Calu3 (cell line): ENCODE measurements at regions not wholly inside any gene's neighbourhood (a gene's known extent, or its start where the extent isn't known, plus 50 kb on each side); places are given as distances from the start of the nearest gene placed in this dataset.

ENCODE experiments used
- BruUV-seq: library from RNA; stranded (reverse); fragments of 400-500 nt; replicated peaks from 2 replicates; lab custom pipeline; 2021; lab: Mats Ljungman, UMichigan
- CTCF ChIA-PET: fragments of 300-600 bp; sonication (Branson Sonifier 250); formaldehyde crosslinking; loops from one replicate; lab custom pipeline; 2022; ENCODE audit warnings: antibody characterized with exemption; lab: Charles Lee
- DNase-seq: peaks from one replicate; pipeline ENCODE4 v3.0.0; 2022
- H3K27ac Mint-ChIP-seq: one replicate; pipeline ENCODE4 v1.8.0; 2022; ENCODE audit warnings: mixed read lengths; ENCODE audit not compliant: unreplicated experiment
- H3K27me3 Mint-ChIP-seq: one replicate; pipeline ENCODE4 v1.8.0; 2022; ENCODE audit warnings: mixed read lengths; ENCODE audit not compliant: unreplicated experiment
- H3K36me3 Mint-ChIP-seq: one replicate; pipeline ENCODE4 v1.8.0; 2022; ENCODE audit warnings: mild to moderate bottlenecking, moderate library complexity, mixed read lengths; ENCODE audit not compliant: insufficient read depth, unreplicated experiment
- H3K4me1 Mint-ChIP-seq: one replicate; pipeline ENCODE4 v1.8.0; 2022; ENCODE audit warnings: mild to moderate bottlenecking, low read depth, mixed read lengths; ENCODE audit not compliant: unreplicated experiment
- H3K4me3 Mint-ChIP-seq: one replicate; pipeline ENCODE4 v1.8.0; 2022; ENCODE audit warnings: mild to moderate bottlenecking, low read depth, moderate library complexity, mixed read lengths; ENCODE audit not compliant: unreplicated experiment
- H3K9me3 Mint-ChIP-seq: one replicate; pipeline ENCODE4 v1.8.0; 2022; ENCODE audit warnings: low read depth, mixed read lengths; ENCODE audit not compliant: unreplicated experiment
- intact Hi-C: fragments of 100-400 bp; cut with micrococcal nuclease; formaldehyde crosslinking; loops from one replicate; pipeline ENCODE4 v1.10.0; 2022; ENCODE audit not compliant: unreplicated experiment
- TF ChIP-seq, protein P1 (sequence below): fragments of 200-600 bp; IDR thresholded peaks from one replicate; pipeline ENCODE4 v1.8.0; 2022; ENCODE audit warnings: antibody characterized with exemption; ENCODE audit not compliant: unreplicated experiment

DNA sequence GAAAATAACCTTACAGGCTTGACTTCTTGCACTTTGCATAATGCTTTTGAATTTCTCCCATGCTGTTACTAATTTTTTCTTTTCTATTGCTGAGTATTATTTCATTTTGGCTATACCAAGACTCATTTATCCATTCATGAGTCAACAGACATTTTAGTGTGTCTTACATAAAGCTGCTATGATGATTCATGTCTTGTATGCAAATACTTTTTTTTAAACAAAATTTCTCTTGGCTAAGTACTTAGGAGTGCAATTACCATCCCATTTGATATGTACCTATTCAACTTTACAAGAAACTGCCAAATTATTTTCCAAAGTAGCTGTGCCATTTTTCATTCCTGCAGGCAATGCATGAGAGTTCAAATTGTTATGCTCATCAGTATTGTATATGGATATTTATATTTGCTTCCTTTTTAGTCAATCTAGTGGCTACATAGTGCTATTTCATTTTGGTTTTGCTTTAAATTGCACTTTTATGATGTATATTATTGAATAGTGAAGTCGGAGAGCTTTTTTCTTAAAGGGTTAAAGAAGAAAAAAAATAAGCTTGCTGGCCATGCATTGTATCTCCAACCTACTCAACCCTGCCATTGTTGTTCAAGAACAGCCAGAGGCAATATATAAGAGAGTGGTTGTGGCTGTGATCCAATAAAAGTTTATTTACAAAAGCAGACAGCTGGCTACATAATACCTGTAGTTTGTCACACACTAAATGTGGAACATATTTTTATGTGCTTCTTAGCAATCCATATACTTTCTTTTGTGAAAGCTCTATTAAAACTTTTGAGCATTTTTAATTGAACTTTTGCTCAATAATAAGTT, 862.8 kb downstream of the KCNT2 start:
- H3K27me3 Mint-ChIP-seq = no peaks in the 10 kb centered on the region
- H3K36me3 Mint-ChIP-seq = no peaks in the 10 kb centered on the region
- TF ChIP-seq, protein P1, sequence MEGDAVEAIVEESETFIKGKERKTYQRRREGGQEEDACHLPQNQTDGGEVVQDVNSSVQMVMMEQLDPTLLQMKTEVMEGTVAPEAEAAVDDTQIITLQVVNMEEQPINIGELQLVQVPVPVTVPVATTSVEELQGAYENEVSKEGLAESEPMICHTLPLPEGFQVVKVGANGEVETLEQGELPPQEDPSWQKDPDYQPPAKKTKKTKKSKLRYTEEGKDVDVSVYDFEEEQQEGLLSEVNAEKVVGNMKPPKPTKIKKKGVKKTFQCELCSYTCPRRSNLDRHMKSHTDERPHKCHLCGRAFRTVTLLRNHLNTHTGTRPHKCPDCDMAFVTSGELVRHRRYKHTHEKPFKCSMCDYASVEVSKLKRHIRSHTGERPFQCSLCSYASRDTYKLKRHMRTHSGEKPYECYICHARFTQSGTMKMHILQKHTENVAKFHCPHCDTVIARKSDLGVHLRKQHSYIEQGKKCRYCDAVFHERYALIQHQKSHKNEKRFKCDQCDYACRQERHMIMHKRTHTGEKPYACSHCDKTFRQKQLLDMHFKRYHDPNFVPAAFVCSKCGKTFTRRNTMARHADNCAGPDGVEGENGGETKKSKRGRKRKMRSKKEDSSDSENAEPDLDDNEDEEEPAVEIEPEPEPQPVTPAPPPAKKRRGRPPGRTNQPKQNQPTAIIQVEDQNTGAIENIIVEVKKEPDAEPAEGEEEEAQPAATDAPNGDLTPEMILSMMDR = no peak
- CTCF ChIA-PET = no interaction called here
- intact Hi-C loops = no loop called here
- H3K9me3 Mint-ChIP-seq = no peaks in the 10 kb centered on the region
- no peak for DNase-seq
- no peak overlapping the region for H3K4me3 Mint-ChIP-seq
- no peak overlapping the region for H3K27ac Mint-ChIP-seq
- no TSS peak for BruUV-seq
- no peaks in the 10 kb centered on the region for H3K4me1 Mint-ChIP-seq

DNA sequence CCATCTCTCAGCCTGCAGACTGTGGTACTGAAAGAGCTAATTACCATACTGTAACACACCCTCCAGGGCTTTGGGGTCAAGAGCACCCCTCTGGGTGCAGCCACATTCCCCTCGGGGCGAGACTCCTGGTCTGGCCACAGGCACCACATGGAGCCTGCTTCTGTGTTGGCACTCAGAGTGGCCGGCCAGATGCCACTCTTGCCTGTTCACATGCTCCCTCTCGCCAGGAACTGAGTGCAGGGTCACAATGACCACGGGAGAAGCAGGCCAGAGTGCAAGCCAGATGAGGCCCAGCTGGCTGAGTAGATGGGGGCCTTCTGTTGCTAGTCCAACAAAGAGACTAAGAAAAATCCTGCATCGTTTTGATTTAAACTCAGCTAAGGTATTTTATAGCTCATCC, 864.0 kb downstream of the KCNT2 start:
- no peak for DNase-seq
- TF ChIP-seq, protein P1 = no peak
- Mint-ChIP-seq H3K9me3 (no peaks in the 10 kb centered on the region), H3K27ac (no peak overlapping the region), H3K36me3 (no peaks in the 10 kb centered on the region), H3K27me3 (no peaks in the 10 kb centered on the region), H3K4me1 (no peaks in the 10 kb centered on the region), H3K4me3 (no peak overlapping the region)
- CTCF ChIA-PET = interaction anchor here (0.5 kb wide), 1 partner anchor 706 kb away, joined by 9 read pairs; no protein-coding TSS in a partner anchor
- intact Hi-C loops = no loop called here
- BruUV-seq = no TSS peak

DNA sequence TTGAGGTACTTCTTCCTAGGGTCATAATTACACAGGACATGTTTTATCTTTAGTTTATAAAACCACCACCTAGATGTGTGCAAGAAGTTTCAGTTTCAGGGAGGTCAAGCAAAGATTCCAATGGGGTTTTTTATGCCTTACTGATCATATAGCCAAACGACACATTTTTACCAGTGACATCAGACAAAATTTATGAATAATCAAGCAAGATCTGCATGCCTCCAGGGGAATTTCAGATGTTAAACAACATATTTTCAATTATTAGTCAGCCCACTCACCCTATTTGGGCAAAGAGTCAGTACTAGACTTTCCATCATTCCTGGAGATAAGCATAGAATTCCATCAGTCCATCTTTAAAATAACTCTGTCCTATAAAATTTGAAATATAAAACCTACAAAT, 867.4 kb downstream of the KCNT2 start:
- no peaks in the 10 kb centered on the region for H3K36me3 Mint-ChIP-seq
- DNase-seq = no peak
- H3K9me3 Mint-ChIP-seq = no peaks in the 10 kb centered on the region
- TF ChIP-seq, protein P1 = no peak
- H3K27ac Mint-ChIP-seq = no peak overlapping the region
- CTCF ChIA-PET = no interaction called here
- H3K4me3 Mint-ChIP-seq = no peak overlapping the region
- no peaks in the 10 kb centered on the region for H3K4me1 Mint-ChIP-seq
- H3K27me3 Mint-ChIP-seq = no peaks in the 10 kb centered on the region
- intact Hi-C loops = no loop called here
- no TSS peak for BruUV-seq

DNA sequence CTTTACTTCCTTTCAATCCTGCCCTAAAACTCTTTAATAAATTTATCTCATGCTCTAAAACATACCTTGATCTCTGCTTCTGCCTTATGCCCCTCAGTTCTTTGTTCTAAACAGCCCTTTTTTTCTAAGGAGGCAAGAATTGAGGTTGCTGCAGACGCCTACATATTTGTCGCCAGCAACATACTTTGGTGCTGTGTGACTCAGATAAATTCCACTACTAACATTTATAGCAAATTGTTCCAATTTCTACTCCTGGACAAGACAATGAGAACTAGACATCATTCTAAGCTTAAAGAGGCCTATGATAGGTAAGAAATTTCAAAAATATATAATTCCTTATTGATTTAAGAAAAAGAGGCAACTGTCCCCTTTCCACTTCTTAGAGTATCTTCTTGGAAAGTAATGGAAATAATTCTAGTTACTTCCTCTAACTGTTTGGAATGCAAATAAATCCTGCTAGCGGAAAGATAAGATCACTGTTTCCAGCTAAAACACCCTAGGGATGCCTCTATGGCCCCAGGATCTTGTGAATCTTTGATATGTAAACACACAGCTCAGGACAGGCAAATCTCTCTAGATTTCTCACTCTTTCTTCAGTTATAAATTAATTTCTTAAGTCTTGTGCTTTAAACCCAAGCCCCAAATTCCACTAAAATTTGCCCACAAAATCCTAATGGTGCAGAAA, 869.1 kb downstream of the KCNT2 start:
- intact Hi-C loops = no loop called here
- H3K9me3 Mint-ChIP-seq = no peaks in the 10 kb centered on the region
- H3K27ac Mint-ChIP-seq = no peak overlapping the region
- no peaks in the 10 kb centered on the region for H3K36me3 Mint-ChIP-seq
- TF ChIP-seq, protein P1 = no peak
- no peak overlapping the region for H3K4me3 Mint-ChIP-seq
- CTCF ChIA-PET = interaction anchor here (0.6 kb wide), 1 partner anchor 836 kb away, joined by 9 read pairs; no protein-coding TSS in a partner anchor
- DNase-seq = no peak
- no peaks in the 10 kb centered on the region for H3K27me3 Mint-ChIP-seq
- no TSS peak for BruUV-seq
- no peaks in the 10 kb centered on the region for H3K4me1 Mint-ChIP-seq
